ENCODE measurements at regions not wholly inside any gene's neighbourhood (a gene's known extent, or its start where the extent isn't known, plus 50 kb on each side); places are given as distances from the start of the nearest gene placed in this dataset.

GRCh38 chr9:119036969-119037368 lies 332.3 kb downstream of the BRINP1 start:
- no peaks in the 10 kb centered on the region for H3K36me3 ChIP-seq (ENCODE audit: control insufficient read depth, insufficient read depth, low read length)
- no peak for TF ChIP-seq CTCF (IDR thresholded peaks at IDR 0.05; ENCODE audit: insufficient read depth, low read length, poor library complexity, severe bottlenecking)
- no peaks in the 10 kb centered on the region for H3K27me3 ChIP-seq (replicated peaks; ENCODE audit: control insufficient read depth, insufficient read depth, low read length)
- no peak overlapping the region for H3K4me3 ChIP-seq (replicated peaks; ENCODE audit: low read depth, low read length)
- no peak for DNase-seq (ENCODE audit: extremely low read depth, insufficient read length)

GRCh38 chr9:119043996-119044395 lies 325.2 kb downstream of the BRINP1 start:
- H3K4me3 ChIP-seq (replicated peaks; ENCODE audit: low read depth, low read length), result no peak overlapping the region
- no peaks in the 10 kb centered on the region for H3K27me3 ChIP-seq (replicated peaks; ENCODE audit: control insufficient read depth, insufficient read depth, low read length)
- no peak for DNase-seq (ENCODE audit: extremely low read depth, insufficient read length)
- TF ChIP-seq CTCF (IDR thresholded peaks at IDR 0.05; ENCODE audit: insufficient read depth, low read length, poor library complexity, severe bottlenecking), result no peak
- no peaks in the 10 kb centered on the region for H3K36me3 ChIP-seq (ENCODE audit: control insufficient read depth, insufficient read depth, low read length)

GRCh38 chr9:119044806-119045205 lies 324.4 kb downstream of the BRINP1 start:
- Histone ChIP-seq H3K36me3 (ENCODE audit: control insufficient read depth, insufficient read depth, low read length) (no peaks in the 10 kb centered on the region), H3K4me3 (replicated peaks; ENCODE audit: low read depth, low read length) (no peak overlapping the region), H3K27me3 (replicated peaks; ENCODE audit: control insufficient read depth, insufficient read depth, low read length) (no peaks in the 10 kb centered on the region)
- TF ChIP-seq CTCF (IDR thresholded peaks at IDR 0.05; ENCODE audit: insufficient read depth, low read length, poor library complexity, severe bottlenecking), result no peak
- no peak for DNase-seq (ENCODE audit: extremely low read depth, insufficient read length)

- no peak for DNase-seq (ENCODE audit: extremely low read depth, insufficient read length)
- Histone ChIP-seq H3K4me3 (replicated peaks; ENCODE audit: low read depth, low read length) (no peak overlapping the region), H3K27me3 (replicated peaks; ENCODE audit: control insufficient read depth, insufficient read depth, low read length) (no peaks in the 10 kb centered on the region), H3K36me3 (ENCODE audit: control insufficient read depth, insufficient read depth, low read length) (no peaks in the 10 kb centered on the region)
- no peak for TF ChIP-seq CTCF (IDR thresholded peaks at IDR 0.05; ENCODE audit: insufficient read depth, low read length, poor library complexity, severe bottlenecking)
These were observed 321.5 kb downstream of the BRINP1 start for GRCh38 chr9:119047513-119048307.

- Histone ChIP-seq H3K27me3 (replicated peaks; ENCODE audit: control insufficient read depth, insufficient read depth, low read length) (no peaks in the 10 kb centered on the region), H3K36me3 (ENCODE audit: control insufficient read depth, insufficient read depth, low read length) (no peaks in the 10 kb centered on the region), H3K4me3 (replicated peaks; ENCODE audit: low read depth, low read length) (no peak overlapping the region)
- no peak for TF ChIP-seq CTCF (IDR thresholded peaks at IDR 0.05; ENCODE audit: insufficient read depth, low read length, poor library complexity, severe bottlenecking)
- DNase-seq (ENCODE audit: extremely low read depth, insufficient read length), result no peak
These were observed 319.0 kb downstream of the BRINP1 start for GRCh38 chr9:119050281-119050680.
